ENCODE measurements at regions not wholly inside any gene's neighbourhood (a gene's known extent, or its start where the extent isn't known, plus 50 kb on each side); places are given as distances from the start of the nearest gene placed in this dataset.

- Histone ChIP-seq H3K4me1 (ENCODE audit: control insufficient read depth, insufficient read depth, low read length) (peaks cover 81% of the 10 kb centered on the region), H3K9ac (ENCODE audit: low read length) (peak overlapping the region; percentile 21), H3K4me3 (ENCODE audit: low read length) (peak overlapping the region; percentile 33), H3K27ac (ENCODE audit: low read depth, low read length) (peak overlapping the region; percentile 98), H3K27me3 (ENCODE audit: control insufficient read depth, insufficient read depth, low read length) (no peaks in the 10 kb centered on the region), H3K36me3 (ENCODE audit: control insufficient read depth, insufficient read depth, low read length) (no peaks in the 10 kb centered on the region)
These were observed 285.2 kb downstream of the SEC14L1 start for GRCh38 chr17:77425791-77426641.

- no peak overlapping the region for H3K9ac ChIP-seq (ENCODE audit: low read length)
- peak overlapping the region; percentile 98 for H3K27ac ChIP-seq (ENCODE audit: low read depth, low read length)
- H3K27me3 ChIP-seq (ENCODE audit: control insufficient read depth, insufficient read depth, low read length) = no peaks in the 10 kb centered on the region
- H3K4me1 ChIP-seq (ENCODE audit: control insufficient read depth, insufficient read depth, low read length) = peaks cover 74% of the 10 kb centered on the region
- H3K4me3 ChIP-seq (ENCODE audit: low read length) = peak overlapping the region; percentile 14
- no peaks in the 10 kb centered on the region for H3K36me3 ChIP-seq (ENCODE audit: control insufficient read depth, insufficient read depth, low read length)
These were observed 286.1 kb downstream of the SEC14L1 start for GRCh38 chr17:77426676-77427386.

GRCh38 chr17:77427391-77427991 lies 286.7 kb downstream of the SEC14L1 start:
- Histone ChIP-seq H3K9ac (ENCODE audit: low read length) (no peak overlapping the region), H3K36me3 (ENCODE audit: control insufficient read depth, insufficient read depth, low read length) (no peaks in the 10 kb centered on the region), H3K27me3 (ENCODE audit: control insufficient read depth, insufficient read depth, low read length) (no peaks in the 10 kb centered on the region), H3K4me1 (ENCODE audit: control insufficient read depth, insufficient read depth, low read length) (peaks cover 73% of the 10 kb centered on the region), H3K27ac (ENCODE audit: low read depth, low read length) (peak overlapping the region; percentile 98), H3K4me3 (ENCODE audit: low read length) (no peak overlapping the region)

GRCh38 chr17:77428020-77428748 lies 287.4 kb downstream of the SEC14L1 start:
- Histone ChIP-seq H3K36me3 (ENCODE audit: control insufficient read depth, insufficient read depth, low read length) (no peaks in the 10 kb centered on the region), H3K4me3 (ENCODE audit: low read length) (no peak overlapping the region), H3K9ac (ENCODE audit: low read length) (no peak overlapping the region), H3K27me3 (ENCODE audit: control insufficient read depth, insufficient read depth, low read length) (no peaks in the 10 kb centered on the region), H3K27ac (ENCODE audit: low read depth, low read length) (peak overlapping the region; percentile 98), H3K4me1 (ENCODE audit: control insufficient read depth, insufficient read depth, low read length) (peaks cover 72% of the 10 kb centered on the region)

GRCh38 chr17:77428749-77429368 lies 288.1 kb downstream of the SEC14L1 start:
- H3K27ac ChIP-seq (ENCODE audit: low read depth, low read length) = peak overlapping the region; percentile 98
- H3K4me3 ChIP-seq (ENCODE audit: low read length) = no peak overlapping the region
- no peak overlapping the region for H3K9ac ChIP-seq (ENCODE audit: low read length)

GRCh38 chr17:77429369-77429968 lies 288.7 kb downstream of the SEC14L1 start:
- Histone ChIP-seq H3K4me3 (ENCODE audit: low read length) (no peak overlapping the region), H3K27me3 (ENCODE audit: control insufficient read depth, insufficient read depth, low read length) (no peaks in the 10 kb centered on the region), H3K9ac (ENCODE audit: low read length) (no peak overlapping the region), H3K4me1 (ENCODE audit: control insufficient read depth, insufficient read depth, low read length) (peaks cover 74% of the 10 kb centered on the region), H3K27ac (ENCODE audit: low read depth, low read length) (peak overlapping the region; percentile 98), H3K36me3 (ENCODE audit: control insufficient read depth, insufficient read depth, low read length) (no peaks in the 10 kb centered on the region)

More at GRCh38 chr17:77428749-77429368, 288.1 kb downstream of the SEC14L1 start:
- Histone ChIP-seq H3K27me3 (ENCODE audit: control insufficient read depth, insufficient read depth, low read length) (no peaks in the 10 kb centered on the region), H3K36me3 (ENCODE audit: control insufficient read depth, insufficient read depth, low read length) (no peaks in the 10 kb centered on the region), H3K4me1 (ENCODE audit: control insufficient read depth, insufficient read depth, low read length) (peaks cover 73% of the 10 kb centered on the region)

GRCh38 chr17:77429969-77430752 lies 289.4 kb downstream of the SEC14L1 start:
- Histone ChIP-seq H3K9ac (ENCODE audit: low read length) (no peak overlapping the region), H3K27ac (ENCODE audit: low read depth, low read length) (peak overlapping the region; percentile 98), H3K4me3 (ENCODE audit: low read length) (peak overlapping the region; percentile 34), H3K36me3 (ENCODE audit: control insufficient read depth, insufficient read depth, low read length) (no peaks in the 10 kb centered on the region), H3K27me3 (ENCODE audit: control insufficient read depth, insufficient read depth, low read length) (no peaks in the 10 kb centered on the region), H3K4me1 (ENCODE audit: control insufficient read depth, insufficient read depth, low read length) (peaks cover 76% of the 10 kb centered on the region)

- Histone ChIP-seq H3K36me3 (ENCODE audit: control insufficient read depth, insufficient read depth, low read length) (no peaks in the 10 kb centered on the region), H3K9ac (ENCODE audit: low read length) (no peak overlapping the region), H3K4me1 (ENCODE audit: control insufficient read depth, insufficient read depth, low read length) (peaks cover 72% of the 10 kb centered on the region), H3K27ac (ENCODE audit: low read depth, low read length) (no peak overlapping the region), H3K4me3 (ENCODE audit: low read length) (no peak overlapping the region), H3K27me3 (ENCODE audit: control insufficient read depth, insufficient read depth, low read length) (no peaks in the 10 kb centered on the region)
These were observed 291.4 kb downstream of the SEC14L1 start for GRCh38 chr17:77432034-77432661.

GRCh38 chr17:77432742-77433141 lies 292.0 kb downstream of the SEC14L1 start:
- peaks cover 66% of the 10 kb centered on the region for H3K4me1 ChIP-seq (ENCODE audit: control insufficient read depth, insufficient read depth, low read length)
- H3K4me3 ChIP-seq (ENCODE audit: low read length) = no peak overlapping the region
- no peaks in the 10 kb centered on the region for H3K27me3 ChIP-seq (ENCODE audit: control insufficient read depth, insufficient read depth, low read length)
- H3K36me3 ChIP-seq (ENCODE audit: control insufficient read depth, insufficient read depth, low read length) = no peaks in the 10 kb centered on the region
- no peak overlapping the region for H3K27ac ChIP-seq (ENCODE audit: low read depth, low read length)
- H3K9ac ChIP-seq (ENCODE audit: low read length) = no peak overlapping the region

GRCh38 chr17:77433385-77434135 lies 292.8 kb downstream of the SEC14L1 start:
- Histone ChIP-seq H3K4me3 (ENCODE audit: low read length) (no peak overlapping the region), H3K27me3 (ENCODE audit: control insufficient read depth, insufficient read depth, low read length) (no peaks in the 10 kb centered on the region), H3K27ac (ENCODE audit: low read depth, low read length) (no peak overlapping the region), H3K9ac (ENCODE audit: low read length) (no peak overlapping the region), H3K4me1 (ENCODE audit: control insufficient read depth, insufficient read depth, low read length) (peaks cover 58% of the 10 kb centered on the region), H3K36me3 (ENCODE audit: control insufficient read depth, insufficient read depth, low read length) (no peaks in the 10 kb centered on the region)
